IPS-15b (cell line): ENCODE measurements at regions not wholly inside any gene's neighbourhood (a gene's known extent, or its start where the extent isn't known, plus 50 kb on each side); places are given as distances from the start of the nearest gene placed in this dataset.
"Not testable (repeated sequence)": the region's sequence is repeated elsewhere in the genome, so short reads cannot be mapped to it uniquely, and the experiment has no call there.

Experiments
- H3K27me3 ChIP-seq: one replicate; pipeline ENCODE4 v1.6.1; 2013; ENCODE audit warnings: low read length; ENCODE audit not compliant: control insufficient read depth, insufficient read depth
- H3K36me3 ChIP-seq: one replicate; pipeline ENCODE4 v1.6.1; 2013; ENCODE audit warnings: low read length; ENCODE audit not compliant: control insufficient read depth, insufficient read depth
- H3K4me1 ChIP-seq: one replicate; pipeline ENCODE4 v1.6.1; 2013; ENCODE audit warnings: mild to moderate bottlenecking, low read length; ENCODE audit not compliant: control insufficient read depth, insufficient read depth
- H3K4me3 ChIP-seq: one replicate; pipeline ENCODE4 v1.5.1; 2013; ENCODE audit warnings: low read depth, low read length
- H3K9ac ChIP-seq: one replicate; pipeline ENCODE4 v1.6.1; 2013; ENCODE audit warnings: low read depth, mild to moderate bottlenecking, low read length
- H3K9me3 ChIP-seq: one replicate; pipeline ENCODE4 v1.6.1; 2013; ENCODE audit warnings: mild to moderate bottlenecking, low read length; ENCODE audit not compliant: control insufficient read depth, insufficient read depth

GRCh38 chr15:96058103-96058851 is 272.2 kb upstream of the NR2F2 start:
- Histone ChIP-seq H3K36me3 (no peaks in the 10 kb centered on the region), H3K9me3 (no peaks in the 10 kb centered on the region), H3K4me1 (no peaks in the 10 kb centered on the region), H3K27me3 (peaks cover 59% of the 10 kb centered on the region), H3K9ac (no peak overlapping the region), H3K4me3 (no peak overlapping the region)

- H3K36me3 ChIP-seq, H3K4me1 ChIP-seq, H3K4me3 ChIP-seq, H3K9ac ChIP-seq, H3K9me3 ChIP-seq: not testable (repeated sequence)
- H3K27me3 ChIP-seq: peaks cover 56% of the 10 kb centered on the region
These were observed 271.7 kb upstream of the NR2F2 start for GRCh38 chr15:96058852-96059103.

GRCh38 chr15:96060591-96060990 is 269.9 kb upstream of the NR2F2 start:
- H3K4me1 ChIP-seq, H3K9ac ChIP-seq, H3K36me3 ChIP-seq, H3K9me3 ChIP-seq, H3K4me3 ChIP-seq: not testable (repeated sequence)
- H3K27me3 ChIP-seq: peaks cover 41% of the 10 kb centered on the region

- H3K27me3 ChIP-seq: peaks cover 10% of the 10 kb centered on the region
- no peaks in the 10 kb centered on the region for H3K4me1 ChIP-seq
- H3K36me3 ChIP-seq: no peaks in the 10 kb centered on the region
- H3K9me3 ChIP-seq: no peaks in the 10 kb centered on the region
- no peak overlapping the region for H3K9ac ChIP-seq
- no peak overlapping the region for H3K4me3 ChIP-seq
These were observed 266.1 kb upstream of the NR2F2 start for GRCh38 chr15:96064351-96064756.

GRCh38 chr15:96066126-96066525 is 264.4 kb upstream of the NR2F2 start:
- no peaks in the 10 kb centered on the region for H3K36me3 ChIP-seq
- H3K27me3 ChIP-seq: no peaks in the 10 kb centered on the region
- no peak overlapping the region for H3K4me3 ChIP-seq
- no peaks in the 10 kb centered on the region for H3K4me1 ChIP-seq
- H3K9ac ChIP-seq: no peak overlapping the region
- H3K9me3 ChIP-seq: no peaks in the 10 kb centered on the region

GRCh38 chr15:96066852-96067495 is 263.5 kb upstream of the NR2F2 start:
- H3K27me3 ChIP-seq: no peaks in the 10 kb centered on the region
- no peaks in the 10 kb centered on the region for H3K36me3 ChIP-seq
- no peaks in the 10 kb centered on the region for H3K9me3 ChIP-seq
- no peak overlapping the region for H3K4me3 ChIP-seq
- no peaks in the 10 kb centered on the region for H3K4me1 ChIP-seq
- no peak overlapping the region for H3K9ac ChIP-seq

GRCh38 chr15:96067677-96068076 is 262.8 kb upstream of the NR2F2 start:
- Histone ChIP-seq H3K9ac (no peak overlapping the region), H3K36me3 (no peaks in the 10 kb centered on the region), H3K4me1 (no peaks in the 10 kb centered on the region), H3K27me3 (no peaks in the 10 kb centered on the region), H3K4me3 (no peak overlapping the region), H3K9me3 (no peaks in the 10 kb centered on the region)

GRCh38 chr15:96068897-96069296 is 261.6 kb upstream of the NR2F2 start:
- Histone ChIP-seq H3K9me3 (no peaks in the 10 kb centered on the region), H3K4me1 (no peaks in the 10 kb centered on the region), H3K9ac (no peak overlapping the region), H3K4me3 (no peak overlapping the region), H3K36me3 (no peaks in the 10 kb centered on the region), H3K27me3 (peaks cover 2% of the 10 kb centered on the region)

GRCh38 chr15:96070636-96071035 is 259.9 kb upstream of the NR2F2 start:
- no peak overlapping the region for H3K9ac ChIP-seq
- H3K36me3 ChIP-seq: no peaks in the 10 kb centered on the region
- H3K4me3 ChIP-seq: no peak overlapping the region
- peaks cover 9% of the 10 kb centered on the region for H3K27me3 ChIP-seq
- no peaks in the 10 kb centered on the region for H3K4me1 ChIP-seq
- no peaks in the 10 kb centered on the region for H3K9me3 ChIP-seq

- Histone ChIP-seq H3K9me3 (no peaks in the 10 kb centered on the region), H3K36me3 (no peaks in the 10 kb centered on the region), H3K4me3 (no peak overlapping the region), H3K9ac (no peak overlapping the region), H3K4me1 (no peaks in the 10 kb centered on the region), H3K27me3 (peaks cover 16% of the 10 kb centered on the region)
These were observed 257.7 kb upstream of the NR2F2 start for GRCh38 chr15:96072821-96073220.

- Histone ChIP-seq H3K9me3 (no peaks in the 10 kb centered on the region), H3K4me3 (no peak overlapping the region), H3K36me3 (no peaks in the 10 kb centered on the region), H3K27me3 (peaks cover 16% of the 10 kb centered on the region), H3K9ac (no peak overlapping the region), H3K4me1 (no peaks in the 10 kb centered on the region)
These were observed 256.6 kb upstream of the NR2F2 start for GRCh38 chr15:96073908-96074307.

- Histone ChIP-seq H3K4me3 (no peak overlapping the region), H3K9ac (no peak overlapping the region), H3K9me3 (no peaks in the 10 kb centered on the region), H3K36me3 (no peaks in the 10 kb centered on the region), H3K4me1 (no peaks in the 10 kb centered on the region), H3K27me3 (peaks cover 25% of the 10 kb centered on the region)
These were observed 254.6 kb upstream of the NR2F2 start for GRCh38 chr15:96075895-96076294.
